SK-N-SH treated with all-trans-retinoic acid at 6 μM for 48 hours (cell line): ENCODE measurements at regions not wholly inside any gene's neighbourhood (a gene's known extent, or its start where the extent isn't known, plus 50 kb on each side); places are given as distances from the start of the nearest gene placed in this dataset.
"Not testable (repeated sequence)": the region's sequence is repeated elsewhere in the genome, so short reads cannot be mapped to it uniquely, and the experiment has no call there.

ENCODE experiments used
- ATAC-seq: fragments of 200-7000 bp; cut with Tn5 transposase; 3 replicates; pipeline ENCODE4 v1.9.1; 2020; ENCODE audit warnings: mild to moderate bottlenecking, moderate library complexity
- ZC3H10 ChIP-seq: fragments of 250-450 bp; sonication (Bioruptor Pico); IDR thresholded peaks from 2 replicates; pipeline ENCODE4 v1.5.1; 2021; ENCODE audit warnings: mild to moderate bottlenecking, moderate library complexity

GRCh38 chr1:149673231-149673909, 89.7 kb downstream of the PPIAL4C start:
- ATAC-seq, result not testable (repeated sequence)

- ATAC-seq, result not testable (repeated sequence)
Observed at GRCh38 chr1:149674921-149675320, 91.3 kb downstream of the PPIAL4C start.

- ATAC-seq, result not testable (repeated sequence)
Observed at GRCh38 chr1:149677359-149677758, 93.7 kb downstream of the PPIAL4C start.

- ATAC-seq, result peak; percentile 91
Observed at GRCh38 chr1:149686593-149687238, 95.8 kb upstream of the FCGR1A start.

GRCh38 chr1:149691399-149691798, 91.1 kb upstream of the FCGR1A start:
- not testable (repeated sequence) for ATAC-seq

GRCh38 chr1:149692804-149693539, 89.5 kb upstream of the FCGR1A start:
- ATAC-seq, result not testable (repeated sequence)

GRCh38 chr1:149695066-149695465, 87.4 kb upstream of the FCGR1A start:
- not testable (repeated sequence) for ATAC-seq

- not testable (repeated sequence) for ATAC-seq
Observed at GRCh38 chr1:149700220-149700619, 82.3 kb upstream of the FCGR1A start.

- ATAC-seq, result peak; percentile 49
Observed at GRCh38 chr1:149700677-149701567, 81.6 kb upstream of the FCGR1A start.

- ATAC-seq, result peak; percentile 97
Observed at GRCh38 chr1:149708192-149708853, 74.2 kb upstream of the FCGR1A start.

GRCh38 chr1:149711651-149712050, 70.8 kb upstream of the FCGR1A start:
- ATAC-seq, result peak; percentile 80

- peak; percentile 8 for ATAC-seq
- TF ChIP-seq ZC3H10, result 0 out of 2 replicates have a peak, but pooled peaks have one; percentile 14
Observed at GRCh38 chr1:149712154-149712927, 70.2 kb upstream of the FCGR1A start.

- ATAC-seq, result not testable (repeated sequence)
Observed at GRCh38 chr1:149713513-149713912, 69.0 kb upstream of the FCGR1A start.

- peak; percentile 59 for ATAC-seq
Observed at GRCh38 chr1:149713952-149714351, 68.5 kb upstream of the FCGR1A start.

- ATAC-seq, result not testable (repeated sequence)
Observed at GRCh38 chr1:149724618-149725302, 57.7 kb upstream of the FCGR1A start.

- not testable (repeated sequence) for ATAC-seq
Observed at GRCh38 chr1:149726688-149727087, 55.8 kb upstream of the FCGR1A start.

- not testable (repeated sequence) for ATAC-seq
Observed at GRCh38 chr1:149728598-149728997, 53.9 kb upstream of the FCGR1A start.
